ENCODE measurements at regions not wholly inside any gene's neighbourhood (a gene's known extent, or its start where the extent isn't known, plus 50 kb on each side); places are given as distances from the start of the nearest gene placed in this dataset.

GRCh38 chr7:18378989-18379605, 116.5 kb upstream of the HDAC9 start (continued):
- TF ChIP-seq MAX (IDR thresholded peaks at IDR 0.05) (no peak), NR3C1 (IDR thresholded peaks at IDR 0.05) (no peak), FOSB (CRISPR knock-in tag; IDR thresholded peaks at IDR 0.05) (no peak), POLR2A (IDR thresholded peaks at IDR 0.05; ENCODE audit: low read length) (no peak), HES2 (IDR thresholded peaks at IDR 0.05) (no peak), PHF8 (IDR thresholded peaks at IDR 0.05; ENCODE audit: borderline replicate concordance, low read depth) (no peak), CEBPB (IDR thresholded peaks at IDR 0.05) (no peak), HEYL (CRISPR knock-in tag; IDR thresholded peaks at IDR 0.05) (no peak)

- H3K4me2 ChIP-seq, result no peak overlapping the region
- no peaks in the 10 kb centered on the region for H3K4me1 ChIP-seq
- ChIA-PET CTCF (no interaction called here), POLR2A (no interaction called here)
- no peaks in the 10 kb centered on the region for H3K9me3 ChIP-seq
- no peak overlapping the region for H3K4me3 ChIP-seq
- WGBS (ENCODE audit: missing lambda C conversion rate), result 74% methylated on average over 1 of the region's 1 CpG
- no peak for ATAC-seq
- no peak overlapping the region for H3K27ac ChIP-seq
- DNase-seq (ENCODE audit: low read depth in 1 of 2, low spot score in 1 of 2), result no peak
- TF ChIP-seq USF2 (IDR thresholded peaks at IDR 0.05) (no peak), MYC (IDR thresholded peaks at IDR 0.05; ENCODE audit: borderline replicate concordance, low read length) (no peak), NR3C1 (IDR thresholded peaks at IDR 0.05) (no peak), EP300 (IDR thresholded peaks at IDR 0.05) (no peak), RAD21 (conservative IDR thresholded peaks at IDR 0.05 in 1 of 2, IDR thresholded peaks at IDR 0.05 in 1 of 2) (no peak), EHMT2 (IDR thresholded peaks at IDR 0.05; ENCODE audit: low read depth) (no peak), PBX3 (IDR thresholded peaks at IDR 0.05) (no peak), E2F6 (IDR thresholded peaks at IDR 0.05; ENCODE audit: borderline replicate concordance, low read depth) (no peak), HEYL (CRISPR knock-in tag; IDR thresholded peaks at IDR 0.05) (no peak), ZNF302 (CRISPR knock-in tag; IDR thresholded peaks at IDR 0.05) (no peak), ELK1 (IDR thresholded peaks at IDR 0.05; ENCODE audit: low read depth, low read length) (no peak), EHF (CRISPR knock-in tag; IDR thresholded peaks at IDR 0.05) (no peak), MAX (IDR thresholded peaks at IDR 0.05) (no peak), BCL3 (IDR thresholded peaks at IDR 0.05) (no peak), CHD2 (IDR thresholded peaks at IDR 0.05; ENCODE audit: low read length, partially characterized antibody) (no peak), RNF2 (IDR thresholded peaks at IDR 0.05; ENCODE audit: borderline replicate concordance, low read depth) (no peak), ZSCAN20 (CRISPR knock-in tag; IDR thresholded peaks at IDR 0.05) (no peak), CHD4 (IDR thresholded peaks at IDR 0.05; ENCODE audit: borderline replicate concordance) (no peak), POLR2AphosphoS2 (conservative IDR thresholded peaks at IDR 0.05; ENCODE audit: low read length) (no peak)
- no peak for FAIRE-seq
These were observed 110.9 kb upstream of the HDAC9 start for GRCh38 chr7:18384491-18385143.
